GM21360 (cell line): ENCODE measurements at regions not wholly inside any gene's neighbourhood (a gene's known extent, or its start where the extent isn't known, plus 50 kb on each side); places are given as distances from the start of the nearest gene placed in this dataset.
"Not testable (repeated sequence)": the region's sequence is repeated elsewhere in the genome, so short reads cannot be mapped to it uniquely, and the experiment has no call there.

Experiments
- ATAC-seq: cut with Tn5 transposase; IDR thresholded peaks from one replicate; pipeline ENCODE4 v1.9.1; 2021; ENCODE audit warnings: mild to moderate bottlenecking, moderate library complexity; ENCODE audit not compliant: unreplicated experiment

DNA sequence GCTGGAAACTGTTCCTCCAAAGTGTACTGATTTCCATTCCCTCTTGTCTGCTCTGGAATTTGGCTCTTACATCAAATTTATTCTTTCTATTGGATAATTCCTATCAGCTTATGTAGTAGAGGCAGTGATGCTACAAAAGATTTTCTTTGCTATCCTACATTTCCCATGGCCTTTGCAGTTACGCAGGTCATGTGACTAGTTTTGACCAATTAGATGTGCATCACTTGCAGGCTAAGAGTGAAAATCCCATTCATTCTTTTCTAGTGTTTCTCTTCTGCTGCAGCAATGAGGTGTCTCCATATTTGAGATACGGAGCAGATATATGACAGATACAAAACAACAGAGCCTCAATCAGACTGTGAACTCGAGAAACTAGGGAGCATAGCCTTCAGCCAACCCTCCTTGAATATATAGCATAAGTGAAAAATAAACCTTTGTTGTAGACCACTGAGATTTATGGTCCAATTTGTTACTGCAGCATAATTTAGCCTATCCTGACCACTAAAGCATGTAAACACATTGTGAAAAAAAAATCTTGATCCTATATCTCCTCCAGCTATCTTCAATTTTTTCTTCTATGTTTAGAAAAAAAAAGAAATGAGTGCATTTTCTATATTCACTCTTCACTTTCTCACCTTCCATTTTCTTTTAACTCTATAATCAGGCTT, 102.0 kb downstream of the HNMT start:
- ATAC-seq = no peak

- no peak for ATAC-seq
Observed at GRCh38 chr2:138066841-138067240, 102.6 kb downstream of the HNMT start.

DNA sequence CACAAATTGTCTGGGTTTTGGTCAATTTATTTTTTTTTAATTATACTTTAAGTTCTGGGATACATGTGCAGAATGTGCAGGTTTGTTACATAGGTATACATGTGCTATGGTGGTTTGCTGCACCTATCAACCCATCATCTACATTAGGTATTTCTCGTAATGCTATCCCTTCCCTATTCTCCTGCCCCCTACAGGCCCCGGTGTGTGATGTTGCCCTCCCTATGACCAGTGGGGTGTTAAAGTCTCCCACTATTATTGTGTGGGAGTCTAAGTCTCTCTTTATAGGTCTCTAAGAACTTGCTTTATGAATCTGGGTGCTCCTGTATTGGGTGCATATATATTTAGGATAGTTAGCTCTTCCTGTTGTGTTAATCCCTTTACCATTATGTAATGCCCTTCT, 104.4 kb downstream of the HNMT start:
- ATAC-seq = not testable (repeated sequence)

DNA sequence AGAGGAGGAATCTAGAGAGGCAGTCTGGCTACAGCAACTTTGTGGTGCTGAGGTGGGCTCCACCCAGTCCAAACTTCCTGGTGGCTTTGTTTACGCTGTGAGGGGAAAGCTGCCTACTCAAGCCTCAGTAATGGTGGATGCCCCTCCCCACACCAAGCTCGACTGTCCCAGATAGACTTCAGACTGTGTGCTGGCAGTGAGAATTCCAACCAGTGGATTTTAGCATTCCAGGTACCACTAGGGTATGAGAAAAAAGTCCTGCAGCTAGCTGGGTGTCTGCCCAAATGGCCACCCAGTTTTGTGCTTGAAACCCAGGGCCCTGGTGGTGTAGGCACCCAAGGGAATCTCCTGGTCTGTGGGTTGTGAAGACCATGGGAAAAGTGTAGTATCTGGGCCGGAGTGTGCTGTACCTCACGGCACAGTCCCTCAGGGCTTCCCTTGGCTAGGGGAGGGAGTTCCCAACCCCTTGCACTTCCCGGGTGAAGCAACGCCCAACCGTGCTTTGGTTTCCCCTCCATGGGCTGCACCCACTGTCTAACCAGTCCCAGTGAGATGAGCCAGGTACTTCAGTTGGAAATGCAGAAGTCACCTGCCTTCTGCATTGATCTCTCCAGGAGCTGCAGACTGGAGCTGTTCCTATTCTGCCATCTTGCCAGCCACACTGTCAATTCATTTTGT, 106.9 kb downstream of the HNMT start:
- ATAC-seq = not testable (repeated sequence)

- ATAC-seq = no peak
Observed at GRCh38 chr2:138071720-138072719, 107.7 kb downstream of the HNMT start.

DNA sequence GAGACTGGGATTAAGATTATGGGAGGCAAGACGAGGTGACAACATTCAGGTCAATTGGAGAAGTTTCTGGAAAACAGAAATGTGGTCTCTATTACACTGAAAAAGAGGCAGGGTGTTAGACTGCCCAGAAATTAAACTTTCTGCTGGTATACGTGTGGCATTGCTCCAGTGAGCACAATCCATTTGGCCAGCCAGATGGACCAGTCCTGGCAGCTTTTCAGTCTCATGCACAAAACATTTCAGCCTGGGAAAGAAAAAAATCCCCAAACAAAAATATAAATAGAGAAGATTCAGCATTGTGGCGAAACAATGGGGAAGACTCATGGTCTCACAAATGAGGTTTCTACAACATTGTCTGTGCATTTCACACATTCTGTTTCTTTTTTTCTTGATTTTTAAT, 113.9 kb downstream of the HNMT start:
- ATAC-seq = no peak

- no peak for ATAC-seq
Observed at GRCh38 chr2:138079976-138080375, 115.7 kb downstream of the HNMT start.

- ATAC-seq = no peak
Observed at GRCh38 chr2:138081225-138082073, 117.2 kb downstream of the HNMT start.

- ATAC-seq = no peak
Observed at GRCh38 chr2:138084206-138084605, 119.9 kb downstream of the HNMT start.

DNA sequence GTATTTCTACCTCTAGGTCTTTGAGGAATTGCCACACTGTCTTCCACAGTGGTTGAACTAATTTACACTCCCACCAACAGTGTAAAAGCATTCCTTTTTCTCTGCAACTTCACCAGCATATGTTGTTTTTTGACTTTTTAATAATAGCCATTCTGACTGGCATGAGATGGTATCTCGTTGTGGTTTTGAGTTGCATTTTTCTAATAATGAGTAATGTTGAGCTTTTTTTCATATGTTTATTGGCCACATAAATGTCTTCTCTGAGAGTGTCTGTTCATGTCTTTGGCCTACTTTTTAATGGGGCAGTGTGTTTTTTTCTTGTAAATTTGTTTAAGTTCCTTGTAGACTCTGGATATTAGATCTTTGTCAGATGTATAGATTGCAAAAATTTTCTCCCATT, 121.2 kb downstream of the HNMT start:
- not testable (repeated sequence) for ATAC-seq

- no peak for ATAC-seq
Observed at GRCh38 chr2:138086576-138086975, 122.3 kb downstream of the HNMT start.

DNA sequence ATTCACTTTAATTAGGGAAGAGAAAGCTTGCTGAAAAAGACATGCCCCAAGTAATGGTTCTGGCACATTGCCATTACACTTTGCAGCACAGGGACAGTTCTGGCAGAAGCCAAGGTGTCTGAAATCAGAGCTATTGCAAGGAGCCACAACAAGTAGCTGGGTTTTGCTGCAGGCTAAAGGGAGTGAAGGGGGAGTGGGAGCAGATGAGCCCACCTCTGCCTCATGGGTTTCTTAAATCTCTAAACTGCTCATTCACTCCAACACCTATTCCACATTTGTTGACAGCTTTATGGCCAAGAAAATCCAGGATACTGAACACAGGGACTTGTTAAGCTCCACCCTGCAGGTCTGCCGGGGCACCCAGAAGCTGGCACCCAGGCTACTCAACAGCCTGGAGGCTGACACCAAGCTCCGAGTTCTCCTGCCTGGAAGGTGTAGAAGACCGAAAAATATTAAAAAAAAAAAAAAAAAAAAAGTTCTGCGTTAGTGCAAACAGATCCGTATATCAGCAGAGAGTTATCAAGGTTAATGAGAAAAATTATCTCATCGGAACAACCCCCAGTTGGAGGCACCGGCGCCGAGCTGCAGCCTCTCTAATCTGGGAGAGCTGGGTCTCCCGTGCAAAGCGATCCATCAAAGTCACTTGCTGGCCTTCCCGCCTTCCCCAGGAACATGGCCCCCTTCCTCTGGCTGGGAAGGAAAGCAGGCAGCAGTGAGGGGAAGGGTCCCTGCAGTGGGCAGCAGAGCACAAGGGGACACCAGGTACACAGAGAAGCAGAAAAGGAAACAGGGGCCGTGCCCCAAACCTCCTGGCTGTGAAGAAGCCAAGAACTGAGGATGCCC, 123.7 kb downstream of the HNMT start:
- ATAC-seq = no peak

GRCh38 chr2:138090330-138090729, 126.1 kb downstream of the HNMT start:
- peak; percentile 88 for ATAC-seq

GRCh38 chr2:138093455-138093854, 129.2 kb downstream of the HNMT start:
- no peak for ATAC-seq

GRCh38 chr2:138094031-138094430, 129.8 kb downstream of the HNMT start:
- no peak for ATAC-seq

- ATAC-seq = no peak
Observed at GRCh38 chr2:138095336-138095735, 131.1 kb downstream of the HNMT start.

DNA sequence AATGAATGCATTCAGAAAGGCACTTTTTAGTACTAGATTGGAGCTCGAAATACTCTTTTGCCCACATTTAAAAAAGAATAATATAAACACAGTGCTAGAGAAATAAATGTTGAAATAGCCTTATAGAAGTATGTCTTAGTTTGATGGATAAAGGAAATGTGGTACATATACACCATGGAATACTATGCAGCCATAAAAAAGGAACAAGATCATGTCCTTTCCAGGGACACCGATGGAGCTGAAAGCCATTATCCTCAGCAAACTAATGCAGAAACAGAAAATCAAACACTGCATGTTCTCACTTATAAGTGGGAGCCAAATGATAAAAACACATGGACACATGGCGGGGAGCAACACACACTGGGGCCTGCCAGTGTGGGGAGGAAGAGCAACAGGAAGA, 135.0 kb downstream of the HNMT start:
- ATAC-seq = not testable (repeated sequence)

GRCh38 chr2:138101718-138102117, 137.4 kb downstream of the HNMT start:
- ATAC-seq = no peak

- ATAC-seq = no peak
Observed at GRCh38 chr2:138102664-138103063, 138.4 kb downstream of the HNMT start.

- ATAC-seq = no peak
Observed at GRCh38 chr2:138103156-138103555, 138.9 kb downstream of the HNMT start.
